NT2/D1 (cell line): ENCODE measurements at regions not wholly inside any gene's neighbourhood (a gene's known extent, or its start where the extent isn't known, plus 50 kb on each side); places are given as distances from the start of the nearest gene placed in this dataset.

ENCODE experiments used
- SUZ12 ChIP-seq: IDR thresholded peaks from 2 replicates; pipeline ENCODE4 v1.6.1; 2011; ENCODE audit not compliant: insufficient read length, insufficient read depth; ENCODE audit errors: extremely low read depth
- YY1 ChIP-seq: IDR thresholded peaks from 2 replicates; pipeline ENCODE4 v1.6.1; 2011; ENCODE audit not compliant: insufficient read length, insufficient read depth
- ZNF274 ChIP-seq: IDR thresholded peaks from 2 replicates; pipeline ENCODE4 v1.6.1; 2011; ENCODE audit warnings: mild to moderate bottlenecking, low read depth, low read length

DNA sequence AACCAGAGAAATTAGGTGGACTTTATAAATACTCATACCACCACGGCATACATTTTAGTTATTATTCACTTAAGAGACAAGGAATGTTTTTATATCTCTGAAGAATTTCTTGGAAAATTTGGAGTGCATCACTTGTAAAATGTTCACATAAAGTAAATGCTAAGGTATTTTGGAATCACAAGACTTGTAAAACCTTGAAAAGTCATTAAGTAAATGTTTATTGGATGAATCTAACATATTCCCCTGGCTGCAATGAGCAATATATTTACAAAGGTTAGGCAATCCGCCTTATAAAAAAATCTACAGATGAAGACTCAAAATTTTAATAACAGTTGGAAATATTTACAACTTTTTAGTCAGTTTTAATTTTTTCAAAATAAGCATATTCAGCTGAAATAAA, 287.4 kb upstream of the ALG10 start:
- TF ChIP-seq ZNF274 = no peak
- TF ChIP-seq YY1 = no peak
- TF ChIP-seq SUZ12 = no peak
